Adrenal gland (tissue), 5 donors: ENCODE measurements at regions not wholly inside any gene's neighbourhood (a gene's known extent, or its start where the extent isn't known, plus 50 kb on each side); places are given as distances from the start of the nearest gene placed in this dataset.

ENCODE experiments used
- POLR2A ChIP-seq, 2 donors: fragments of 450-650 bp; IDR thresholded peaks; one replicate each; pipeline ENCODE4 v1.6.1; 2017; ENCODE audit warnings: antibody characterized with exemption in 2 of 2, mild to moderate bottlenecking in 2 of 2, moderate library complexity in 1 of 2
- TF ChIP-seq, protein P1 (sequence below), 6 experiments: fragments of 450-650 bp in 4 of 6; fragments of 200-600 bp in 2 of 6; sonication (generic) in 1 of 6; IDR thresholded peaks; 1 replicate in 5 of 6; 2 replicates in 1 of 6; pipeline versions ENCODE4 v1.5.1 to v1.8.0; 2016 to 2021; ENCODE audit warnings: antibody characterized with exemption in 6 of 6, mild to moderate bottlenecking in 2 of 6, moderate library complexity in 1 of 6
- donor health status: DM: no; HTN: no; CAD: no.

DNA sequence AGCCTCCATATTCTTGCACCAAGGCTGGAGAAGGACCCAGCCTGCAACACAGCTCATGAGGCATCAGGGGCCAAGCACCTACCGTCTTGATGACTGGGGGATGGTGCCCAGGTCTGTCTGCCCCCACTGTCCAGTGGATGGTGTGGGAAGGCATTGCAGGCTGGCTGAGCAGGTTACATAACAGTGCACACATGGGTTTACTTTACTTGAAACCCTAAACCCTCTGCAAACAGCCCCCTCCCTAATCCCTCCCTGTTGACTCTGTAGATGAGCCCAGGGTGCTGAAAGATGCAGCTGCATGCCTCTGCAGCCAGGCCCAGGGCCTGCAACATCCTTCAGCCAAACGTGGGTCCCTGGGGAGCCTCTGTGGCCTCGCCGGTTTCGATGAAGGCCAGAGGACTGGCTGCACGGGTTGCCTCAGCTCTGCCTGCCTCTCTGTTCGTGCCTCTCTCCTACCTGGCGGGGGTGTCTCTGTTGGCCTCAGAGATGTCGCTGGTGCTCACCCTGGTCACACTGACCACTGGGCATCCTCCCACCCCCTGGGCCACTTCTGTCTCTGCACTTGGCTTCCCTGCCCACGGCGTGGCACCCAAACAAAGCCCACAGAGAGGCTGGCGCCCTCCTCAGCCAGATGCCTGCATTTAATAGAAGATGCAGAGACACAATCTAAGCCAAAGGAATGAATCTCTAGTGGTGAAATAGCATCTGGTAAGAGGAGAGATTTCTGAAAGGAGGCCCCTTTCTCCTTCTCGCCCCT is 95.1 kb downstream of the METRNL start:
- TF ChIP-seq, protein P1, sequence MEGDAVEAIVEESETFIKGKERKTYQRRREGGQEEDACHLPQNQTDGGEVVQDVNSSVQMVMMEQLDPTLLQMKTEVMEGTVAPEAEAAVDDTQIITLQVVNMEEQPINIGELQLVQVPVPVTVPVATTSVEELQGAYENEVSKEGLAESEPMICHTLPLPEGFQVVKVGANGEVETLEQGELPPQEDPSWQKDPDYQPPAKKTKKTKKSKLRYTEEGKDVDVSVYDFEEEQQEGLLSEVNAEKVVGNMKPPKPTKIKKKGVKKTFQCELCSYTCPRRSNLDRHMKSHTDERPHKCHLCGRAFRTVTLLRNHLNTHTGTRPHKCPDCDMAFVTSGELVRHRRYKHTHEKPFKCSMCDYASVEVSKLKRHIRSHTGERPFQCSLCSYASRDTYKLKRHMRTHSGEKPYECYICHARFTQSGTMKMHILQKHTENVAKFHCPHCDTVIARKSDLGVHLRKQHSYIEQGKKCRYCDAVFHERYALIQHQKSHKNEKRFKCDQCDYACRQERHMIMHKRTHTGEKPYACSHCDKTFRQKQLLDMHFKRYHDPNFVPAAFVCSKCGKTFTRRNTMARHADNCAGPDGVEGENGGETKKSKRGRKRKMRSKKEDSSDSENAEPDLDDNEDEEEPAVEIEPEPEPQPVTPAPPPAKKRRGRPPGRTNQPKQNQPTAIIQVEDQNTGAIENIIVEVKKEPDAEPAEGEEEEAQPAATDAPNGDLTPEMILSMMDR (IDR thresholded peaks at IDR 0.05): no peak
- no peak for TF ChIP-seq POLR2A (IDR thresholded peaks at IDR 0.05)
